ENCODE measurements at regions not wholly inside any gene's neighbourhood (a gene's known extent, or its start where the extent isn't known, plus 50 kb on each side); places are given as distances from the start of the nearest gene placed in this dataset.
"Not testable (repeated sequence)": the region's sequence is repeated elsewhere in the genome, so short reads cannot be mapped to it uniquely, and the experiment has no call there.

GRCh38 chr10:65786279-65786678, 1139.6 kb upstream of the LRRTM3 start:
- in situ Hi-C loops (cut with HindIII; ENCODE audit: low sequenced_read_pairs): no loop called here

GRCh38 chr10:65787571-65787970, 1138.3 kb upstream of the LRRTM3 start:
- in situ Hi-C loops (cut with HindIII; ENCODE audit: low sequenced_read_pairs): no loop called here

- in situ Hi-C loops (cut with HindIII; ENCODE audit: low sequenced_read_pairs): no loop called here
Measured at GRCh38 chr10:65788271-65788670, 1137.6 kb upstream of the LRRTM3 start.

- in situ Hi-C loops (cut with HindIII; ENCODE audit: low sequenced_read_pairs): no loop called here
Measured at GRCh38 chr10:65791979-65792378, 1133.9 kb upstream of the LRRTM3 start.

GRCh38 chr10:65793738-65794425, 1132.0 kb upstream of the LRRTM3 start:
- in situ Hi-C loops (cut with HindIII; ENCODE audit: low sequenced_read_pairs): no loop called here

- in situ Hi-C loops (cut with HindIII; ENCODE audit: low sequenced_read_pairs): not testable (repeated sequence)
Measured at GRCh38 chr10:65794861-65795260, 1131.0 kb upstream of the LRRTM3 start.

GRCh38 chr10:65796472-65796871, 1129.4 kb upstream of the LRRTM3 start:
- in situ Hi-C loops (cut with HindIII; ENCODE audit: low sequenced_read_pairs): no loop called here

GRCh38 chr10:65798133-65798532, 1127.7 kb upstream of the LRRTM3 start:
- in situ Hi-C loops (cut with HindIII; ENCODE audit: low sequenced_read_pairs): no loop called here

- in situ Hi-C loops (cut with HindIII; ENCODE audit: low sequenced_read_pairs): no loop called here
Measured at GRCh38 chr10:65802391-65802790, 1123.4 kb upstream of the LRRTM3 start.

GRCh38 chr10:65805511-65805910, 1120.3 kb upstream of the LRRTM3 start:
- in situ Hi-C loops (cut with HindIII; ENCODE audit: low sequenced_read_pairs): no loop called here

GRCh38 chr10:65805993-65806392, 1119.8 kb upstream of the LRRTM3 start:
- in situ Hi-C loops (cut with HindIII; ENCODE audit: low sequenced_read_pairs): no loop called here

- in situ Hi-C loops (cut with HindIII; ENCODE audit: low sequenced_read_pairs): no loop called here
Measured at GRCh38 chr10:65808687-65809333, 1117.0 kb upstream of the LRRTM3 start.

- in situ Hi-C loops (cut with HindIII; ENCODE audit: low sequenced_read_pairs): no loop called here
Measured at GRCh38 chr10:65811931-65812525, 1113.8 kb upstream of the LRRTM3 start.

- in situ Hi-C loops (cut with HindIII; ENCODE audit: low sequenced_read_pairs): no loop called here
Measured at GRCh38 chr10:65816536-65816935, 1109.3 kb upstream of the LRRTM3 start.

GRCh38 chr10:65818990-65819389, 1106.8 kb upstream of the LRRTM3 start:
- in situ Hi-C loops (cut with HindIII; ENCODE audit: low sequenced_read_pairs): no loop called here

GRCh38 chr10:65827359-65827758, 1098.5 kb upstream of the LRRTM3 start:
- in situ Hi-C loops (cut with HindIII; ENCODE audit: low sequenced_read_pairs): no loop called here

- in situ Hi-C loops (cut with HindIII; ENCODE audit: low sequenced_read_pairs): no loop called here
Measured at GRCh38 chr10:65838811-65839210, 1087.0 kb upstream of the LRRTM3 start.

- in situ Hi-C loops (cut with HindIII; ENCODE audit: low sequenced_read_pairs): no loop called here
Measured at GRCh38 chr10:65843203-65843602, 1082.6 kb upstream of the LRRTM3 start.

GRCh38 chr10:65845916-65846315, 1079.9 kb upstream of the LRRTM3 start:
- in situ Hi-C loops (cut with HindIII; ENCODE audit: low sequenced_read_pairs): no loop called here

GRCh38 chr10:65846541-65846940, 1079.3 kb upstream of the LRRTM3 start:
- in situ Hi-C loops (cut with HindIII; ENCODE audit: low sequenced_read_pairs): no loop called here

- in situ Hi-C loops (cut with HindIII; ENCODE audit: low sequenced_read_pairs): no loop called here
Measured at GRCh38 chr10:65846949-65847348, 1078.9 kb upstream of the LRRTM3 start.
